Suprapubic skin (tissue), 4 donors: ENCODE measurements at regions not wholly inside any gene's neighbourhood (a gene's known extent, or its start where the extent isn't known, plus 50 kb on each side); places are given as distances from the start of the nearest gene placed in this dataset.

Source experiments
- DNase-seq, 2 donors: peaks; one replicate each; pipeline ENCODE4 v3.0.0-alpha.2; 2019; ENCODE audit warnings: low spot score in 2 of 2
- H3K27ac ChIP-seq: fragments of 200-600 bp; sonication (generic); one replicate; pipeline ENCODE4 v1.5.1; 2019
- H3K27me3 ChIP-seq: fragments of 200-600 bp; sonication (generic); one replicate; pipeline ENCODE4 v1.5.1; 2019
- H3K36me3 ChIP-seq: fragments of 200-600 bp; sonication (generic); one replicate; pipeline ENCODE4 v1.5.1; 2019
- H3K4me1 ChIP-seq: fragments of 200-600 bp; sonication (generic); one replicate; pipeline ENCODE4 v1.5.1; 2019
- H3K4me3 ChIP-seq: fragments of 200-600 bp; sonication (generic); one replicate; pipeline ENCODE4 v1.5.1; 2019; ENCODE audit warnings: mild to moderate bottlenecking
- H3K9me3 ChIP-seq: fragments of 200-600 bp; sonication (generic); one replicate; pipeline ENCODE4 v1.5.1; 2019
- EP300 ChIP-seq: sonication (generic); formaldehyde crosslinking; IDR thresholded peaks from one replicate; pipeline ENCODE4 v1.6.1; 2017; ENCODE audit warnings: antibody characterized with exemption
- POLR2A ChIP-seq, 2 donors: fragments of 450-650 bp; IDR thresholded peaks; one replicate each; pipeline ENCODE4 v1.6.1; 2017; ENCODE audit warnings: antibody characterized with exemption in 2 of 2, mild to moderate bottlenecking in 2 of 2, moderate library complexity in 2 of 2
- POLR2AphosphoS5 ChIP-seq, 3 donors: sonication (generic); formaldehyde crosslinking; IDR thresholded peaks; one replicate each; pipeline ENCODE4 v1.6.1; 2017; ENCODE audit warnings: antibody characterized with exemption in 3 of 3
- WGBS: methylation state at CpG from one replicate; pipeline ENCODE4 v1.1.5; 2018; 5-methylcytosine and 5-hydroxymethylcytosine counted together
- TF ChIP-seq, protein P1 (sequence below), 2 donors: fragments of 200-600 bp in 1 of 2; fragments of 450-650 bp in 1 of 2; sonication (generic) in 1 of 2; IDR thresholded peaks; one replicate each; pipeline ENCODE4 v1.5.1; 2016 to 2019; ENCODE audit warnings: antibody characterized with exemption in 2 of 2, mild to moderate bottlenecking in 1 of 2, moderate library complexity in 1 of 2

DNA sequence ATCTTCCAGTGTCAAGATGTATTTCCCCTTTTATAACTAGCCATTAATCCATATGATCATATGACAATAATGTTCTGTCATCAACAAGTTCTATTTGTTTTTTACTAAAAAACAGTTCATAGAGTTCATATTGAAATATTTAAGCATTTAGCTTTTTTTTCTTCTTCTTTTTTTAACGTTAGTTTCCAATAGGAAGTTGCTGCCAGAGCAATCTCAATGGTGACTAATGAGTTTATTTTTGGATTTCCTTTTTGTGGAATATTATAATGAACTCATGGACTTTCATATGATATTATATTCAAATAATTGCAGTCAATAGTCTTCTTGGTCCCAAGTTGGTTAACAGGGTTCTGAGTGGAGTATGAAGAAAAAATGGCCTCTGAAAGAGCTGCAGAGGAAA lies 343.3 kb downstream of the BCKDHB start:
- H3K27ac ChIP-seq, result no peak overlapping the region
- no peak overlapping the region for H3K4me3 ChIP-seq
- no peaks in the 10 kb centered on the region for H3K36me3 ChIP-seq
- no peaks in the 10 kb centered on the region for H3K9me3 ChIP-seq
- H3K4me1 ChIP-seq, result peaks cover 12% of the 10 kb centered on the region
- DNase-seq, result no peak
- 29% methylated on average over 1 of the region's 1 CpG for WGBS
- TF ChIP-seq POLR2A (IDR thresholded peaks at IDR 0.05) (no peak), EP300 (no peak), POLR2AphosphoS5 (IDR thresholded peaks at IDR 0.05) (no peak)
- TF ChIP-seq, protein P1, sequence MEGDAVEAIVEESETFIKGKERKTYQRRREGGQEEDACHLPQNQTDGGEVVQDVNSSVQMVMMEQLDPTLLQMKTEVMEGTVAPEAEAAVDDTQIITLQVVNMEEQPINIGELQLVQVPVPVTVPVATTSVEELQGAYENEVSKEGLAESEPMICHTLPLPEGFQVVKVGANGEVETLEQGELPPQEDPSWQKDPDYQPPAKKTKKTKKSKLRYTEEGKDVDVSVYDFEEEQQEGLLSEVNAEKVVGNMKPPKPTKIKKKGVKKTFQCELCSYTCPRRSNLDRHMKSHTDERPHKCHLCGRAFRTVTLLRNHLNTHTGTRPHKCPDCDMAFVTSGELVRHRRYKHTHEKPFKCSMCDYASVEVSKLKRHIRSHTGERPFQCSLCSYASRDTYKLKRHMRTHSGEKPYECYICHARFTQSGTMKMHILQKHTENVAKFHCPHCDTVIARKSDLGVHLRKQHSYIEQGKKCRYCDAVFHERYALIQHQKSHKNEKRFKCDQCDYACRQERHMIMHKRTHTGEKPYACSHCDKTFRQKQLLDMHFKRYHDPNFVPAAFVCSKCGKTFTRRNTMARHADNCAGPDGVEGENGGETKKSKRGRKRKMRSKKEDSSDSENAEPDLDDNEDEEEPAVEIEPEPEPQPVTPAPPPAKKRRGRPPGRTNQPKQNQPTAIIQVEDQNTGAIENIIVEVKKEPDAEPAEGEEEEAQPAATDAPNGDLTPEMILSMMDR (IDR thresholded peaks at IDR 0.05), result no peak
- H3K27me3 ChIP-seq, result no peaks in the 10 kb centered on the region

DNA sequence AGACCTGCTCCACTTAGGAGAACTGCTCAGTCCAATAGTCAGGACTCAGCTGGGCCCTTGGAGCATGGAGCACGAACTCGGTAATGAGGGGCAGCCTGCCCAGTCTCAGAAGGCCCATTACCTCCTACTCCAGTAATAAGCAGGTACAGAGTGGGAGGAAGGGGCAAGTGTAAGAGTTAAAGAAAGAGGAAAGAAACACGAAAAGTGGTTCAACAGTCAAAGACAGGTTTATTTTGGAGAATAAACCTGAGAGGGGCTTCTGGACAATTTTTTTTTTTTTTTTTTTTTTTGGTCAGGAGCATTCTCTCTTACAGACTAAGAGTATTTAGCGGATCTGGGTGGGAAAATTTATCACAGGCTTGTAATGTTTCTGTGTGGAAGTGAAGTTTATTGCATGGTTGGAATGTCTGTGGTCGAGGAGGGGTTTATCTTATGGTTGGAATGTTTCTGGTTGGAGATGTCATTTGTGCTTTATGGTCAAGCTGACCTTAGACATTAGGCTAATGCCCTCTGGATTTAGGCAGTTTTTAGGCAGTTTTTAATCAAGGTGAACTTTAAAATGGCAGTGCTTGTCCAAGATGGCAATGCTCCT lies 340.1 kb downstream of the BCKDHB start:
- Histone ChIP-seq H3K4me3 (no peak overlapping the region), H3K4me1 (no peaks in the 10 kb centered on the region), H3K27ac (no peak overlapping the region), H3K9me3 (no peaks in the 10 kb centered on the region), H3K36me3 (no peaks in the 10 kb centered on the region), H3K27me3 (no peaks in the 10 kb centered on the region)
- 87% methylated on average over 5 of the region's 5 CpGs for WGBS
- DNase-seq, result no peak
- TF ChIP-seq POLR2AphosphoS5 (IDR thresholded peaks at IDR 0.05) (no peak), POLR2A (IDR thresholded peaks at IDR 0.05) (no peak), EP300 (no peak)
- TF ChIP-seq, protein P1 (IDR thresholded peaks at IDR 0.05), result no peak

DNA sequence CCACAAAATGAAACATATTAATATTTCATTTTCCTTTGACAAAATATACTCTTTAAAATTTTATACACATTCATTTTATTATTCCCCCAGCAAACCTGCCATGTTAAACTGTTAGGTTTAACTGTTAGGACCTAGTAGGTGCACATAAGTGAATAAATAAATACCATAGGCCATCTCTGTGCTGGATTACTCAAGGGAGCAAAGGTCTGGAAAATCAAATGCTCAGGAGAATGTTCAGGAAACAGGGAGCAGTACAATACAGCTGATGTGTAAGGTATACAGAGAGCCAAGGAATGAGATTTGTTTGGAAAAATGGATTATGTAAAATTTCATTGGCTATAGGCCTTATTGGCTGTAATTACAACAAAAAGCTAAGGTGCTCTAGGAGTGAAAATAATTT lies 339.3 kb downstream of the BCKDHB start:
- Histone ChIP-seq H3K9me3 (no peaks in the 10 kb centered on the region), H3K27me3 (no peaks in the 10 kb centered on the region), H3K4me3 (no peak overlapping the region), H3K36me3 (no peaks in the 10 kb centered on the region), H3K27ac (no peak overlapping the region), H3K4me1 (no peaks in the 10 kb centered on the region)
- no peak for TF ChIP-seq EP300
- no peak for TF ChIP-seq POLR2A (IDR thresholded peaks at IDR 0.05)
- TF ChIP-seq, protein P1 (IDR thresholded peaks at IDR 0.05), result no peak
- no peak for TF ChIP-seq POLR2AphosphoS5 (IDR thresholded peaks at IDR 0.05)
- no peak for DNase-seq

DNA sequence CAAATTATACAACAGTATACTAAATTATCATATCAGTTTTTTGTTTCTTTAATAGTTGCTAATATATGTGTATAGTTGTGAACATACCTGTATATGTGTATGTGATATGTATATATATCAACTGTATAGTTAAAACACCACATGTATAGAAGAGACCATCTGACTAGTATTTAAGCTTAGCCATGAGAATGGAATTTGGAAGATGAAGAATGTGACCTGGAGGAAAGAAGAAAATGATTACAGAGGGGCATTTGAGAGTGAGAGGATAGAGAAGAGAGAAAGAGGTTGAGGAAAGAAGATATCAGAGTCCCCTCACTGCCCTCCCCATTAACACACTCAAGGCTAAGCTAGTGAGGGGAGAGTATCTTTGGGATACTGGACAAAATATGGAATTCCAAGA lies 335.9 kb downstream of the BCKDHB start:
- Histone ChIP-seq H3K4me1 (no peaks in the 10 kb centered on the region), H3K4me3 (no peak overlapping the region), H3K36me3 (no peaks in the 10 kb centered on the region), H3K27ac (no peak overlapping the region), H3K27me3 (no peaks in the 10 kb centered on the region), H3K9me3 (no peaks in the 10 kb centered on the region)
- TF ChIP-seq POLR2A (IDR thresholded peaks at IDR 0.05) (no peak), EP300 (no peak), POLR2AphosphoS5 (IDR thresholded peaks at IDR 0.05) (no peak)
- TF ChIP-seq, protein P1 (IDR thresholded peaks at IDR 0.05), result no peak
- DNase-seq, result no peak

DNA sequence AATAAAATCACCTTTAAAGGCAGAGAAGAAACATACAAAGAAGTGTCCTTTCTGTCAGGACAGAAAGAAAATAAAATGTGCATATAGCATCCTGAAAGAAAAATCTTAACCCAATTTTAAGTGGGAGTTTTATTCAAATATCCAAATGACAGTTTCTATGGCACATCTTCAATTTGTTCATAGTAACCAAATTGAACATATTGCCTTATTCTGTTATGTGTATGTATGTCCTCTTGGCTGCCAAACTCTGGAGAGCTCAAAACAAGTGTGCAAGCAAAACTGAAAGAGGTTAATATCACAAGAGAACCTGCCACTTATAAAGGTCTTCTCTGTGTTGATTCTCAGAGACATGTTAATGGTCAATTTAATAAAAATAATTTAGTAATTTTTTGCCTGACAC lies 334.7 kb downstream of the BCKDHB start:
- Histone ChIP-seq H3K9me3 (no peaks in the 10 kb centered on the region), H3K27ac (no peak overlapping the region), H3K27me3 (no peaks in the 10 kb centered on the region), H3K36me3 (no peaks in the 10 kb centered on the region), H3K4me3 (no peak overlapping the region), H3K4me1 (no peaks in the 10 kb centered on the region)
- no peak for DNase-seq
- TF ChIP-seq EP300 (no peak), POLR2AphosphoS5 (IDR thresholded peaks at IDR 0.05) (no peak), POLR2A (IDR thresholded peaks at IDR 0.05) (no peak)
- TF ChIP-seq, protein P1 (IDR thresholded peaks at IDR 0.05), result no peak
